HG02870 (cell line): ENCODE measurements at regions not wholly inside any gene's neighbourhood (a gene's known extent, or its start where the extent isn't known, plus 50 kb on each side); places are given as distances from the start of the nearest gene placed in this dataset.

ENCODE experiments used
- ATAC-seq: cut with Tn5 transposase; IDR thresholded peaks from one replicate; pipeline ENCODE4 v1.9.1; 2021; ENCODE audit warnings: mild to moderate bottlenecking, moderate library complexity; ENCODE audit not compliant: unreplicated experiment

- no peak for ATAC-seq
Observed at GRCh38 chr20:22004946-22005345, 299.5 kb downstream of the PAX1 start.

GRCh38 chr20:22003680-22004079, 298.2 kb downstream of the PAX1 start:
- no peak for ATAC-seq

- no peak for ATAC-seq
Observed at GRCh38 chr20:22001886-22002285, 296.4 kb downstream of the PAX1 start.

- no peak for ATAC-seq
Observed at GRCh38 chr20:21995461-21995860, 290.0 kb downstream of the PAX1 start.

- no peak for ATAC-seq
Observed at GRCh38 chr20:21994203-21994602, 288.7 kb downstream of the PAX1 start.

DNA sequence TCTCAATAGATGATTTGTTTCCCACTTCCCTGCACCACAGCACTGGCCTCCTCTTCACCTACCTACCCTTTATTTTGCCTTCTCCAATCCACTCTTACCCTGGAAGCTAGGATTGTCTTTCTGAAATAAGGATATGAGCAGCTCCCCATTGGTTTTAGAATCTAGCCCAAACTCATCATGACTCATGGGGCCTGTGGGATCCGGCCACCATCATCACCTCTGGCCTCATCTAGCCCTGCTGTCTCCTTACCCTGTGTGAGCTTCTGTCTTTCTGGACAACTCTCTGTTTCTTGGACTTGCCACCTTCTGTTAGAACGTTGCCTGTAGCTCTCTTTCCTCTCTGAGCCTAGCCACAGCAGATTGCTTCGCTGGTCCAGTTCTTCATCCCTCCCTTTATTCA, 277.1 kb downstream of the PAX1 start:
- no peak for ATAC-seq

GRCh38 chr20:21981597-21982344, 276.3 kb downstream of the PAX1 start:
- no peak for ATAC-seq

- no peak for ATAC-seq
Observed at GRCh38 chr20:21981179-21981578, 275.7 kb downstream of the PAX1 start.

DNA sequence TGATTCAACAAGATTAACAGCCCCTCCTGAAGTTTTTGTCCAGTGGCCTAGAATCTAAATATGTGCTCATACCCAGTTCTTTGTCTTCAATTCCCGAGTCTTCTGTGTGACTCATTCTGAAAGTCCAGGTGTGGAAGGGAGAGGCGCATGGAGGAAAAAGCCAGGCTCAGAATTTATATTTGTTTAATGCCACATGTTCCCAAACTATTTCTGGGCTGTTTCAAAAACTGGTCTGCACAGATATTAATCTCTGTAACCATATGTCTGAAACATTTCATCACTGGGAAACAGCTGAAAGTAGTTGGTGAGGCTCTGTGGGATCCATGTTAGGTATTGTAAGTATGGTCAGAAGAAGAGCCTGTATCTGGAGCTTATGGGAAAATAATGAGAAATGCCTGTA, 266.0 kb downstream of the PAX1 start:
- no peak for ATAC-seq

- no peak for ATAC-seq
Observed at GRCh38 chr20:21968486-21968885, 263.0 kb downstream of the PAX1 start.

DNA sequence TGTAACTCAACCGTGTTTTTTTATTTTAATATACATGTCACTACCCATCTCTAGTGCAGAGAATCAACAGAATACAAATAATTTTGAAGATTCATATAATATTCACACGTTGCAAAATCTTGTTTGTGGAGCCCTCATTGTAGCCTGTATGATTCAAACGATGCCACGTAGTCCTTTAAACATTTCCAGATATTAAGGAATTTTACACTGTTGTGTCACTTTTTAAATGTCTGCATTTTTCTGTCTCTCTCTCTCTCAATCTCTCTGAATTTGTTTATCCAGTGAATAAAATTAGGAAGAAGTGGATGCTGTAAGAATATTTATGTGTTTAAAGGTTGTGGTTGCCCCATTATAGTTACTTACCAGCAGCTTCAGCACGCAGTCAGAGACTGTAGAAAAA, 262.0 kb downstream of the PAX1 start:
- ATAC-seq = no peak

- ATAC-seq = no peak
Observed at GRCh38 chr20:21956591-21956990, 251.1 kb downstream of the PAX1 start.

GRCh38 chr20:21947406-21947805, 241.9 kb downstream of the PAX1 start:
- no peak for ATAC-seq

GRCh38 chr20:21944227-21944626, 238.8 kb downstream of the PAX1 start:
- ATAC-seq = no peak

- ATAC-seq = no peak
Observed at GRCh38 chr20:21941941-21942805, 236.7 kb downstream of the PAX1 start.

GRCh38 chr20:21936720-21937380, 231.4 kb downstream of the PAX1 start:
- ATAC-seq = no peak

DNA sequence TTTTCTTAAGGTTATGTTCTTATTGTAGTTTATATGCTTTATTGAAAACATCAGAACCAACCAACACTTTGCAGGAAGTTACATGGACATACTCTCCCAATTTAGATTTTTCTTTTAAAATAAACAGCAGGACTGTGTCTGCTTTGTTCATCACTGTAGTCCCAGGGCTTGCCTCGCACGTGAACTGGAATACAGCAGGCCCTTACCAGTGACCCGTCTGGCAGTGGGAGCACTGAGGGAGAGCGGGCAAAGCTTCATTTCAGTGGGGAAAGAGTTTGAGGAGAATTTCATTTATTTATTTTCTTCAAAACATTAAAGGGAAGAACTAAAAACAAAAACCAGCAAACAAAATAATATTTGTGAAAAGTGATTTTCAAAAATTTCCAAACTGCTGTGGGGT, 230.8 kb downstream of the PAX1 start:
- ATAC-seq = no peak

DNA sequence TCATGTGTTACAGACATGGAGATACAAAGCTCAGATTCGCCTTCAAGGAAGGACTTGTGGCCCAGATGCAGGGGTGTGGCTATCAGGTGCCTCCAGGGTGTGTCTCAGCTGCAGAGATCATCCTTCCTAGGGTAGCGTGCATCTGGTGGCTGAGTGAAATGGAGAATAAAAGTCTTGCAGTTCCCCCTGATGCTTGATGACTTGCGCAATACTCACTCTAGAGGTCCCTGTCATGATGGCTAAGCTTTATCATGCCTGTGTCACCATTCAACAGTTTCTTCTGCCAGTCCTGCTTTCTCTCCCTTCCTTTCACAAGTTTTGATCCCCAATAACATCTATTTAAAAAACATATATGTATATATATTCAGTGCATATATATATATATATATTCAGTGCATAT, 228.1 kb downstream of the PAX1 start:
- no peak for ATAC-seq

GRCh38 chr20:21921251-21921650, 215.8 kb downstream of the PAX1 start:
- ATAC-seq = no peak

- no peak for ATAC-seq
Observed at GRCh38 chr20:21920211-21920610, 214.7 kb downstream of the PAX1 start.

DNA sequence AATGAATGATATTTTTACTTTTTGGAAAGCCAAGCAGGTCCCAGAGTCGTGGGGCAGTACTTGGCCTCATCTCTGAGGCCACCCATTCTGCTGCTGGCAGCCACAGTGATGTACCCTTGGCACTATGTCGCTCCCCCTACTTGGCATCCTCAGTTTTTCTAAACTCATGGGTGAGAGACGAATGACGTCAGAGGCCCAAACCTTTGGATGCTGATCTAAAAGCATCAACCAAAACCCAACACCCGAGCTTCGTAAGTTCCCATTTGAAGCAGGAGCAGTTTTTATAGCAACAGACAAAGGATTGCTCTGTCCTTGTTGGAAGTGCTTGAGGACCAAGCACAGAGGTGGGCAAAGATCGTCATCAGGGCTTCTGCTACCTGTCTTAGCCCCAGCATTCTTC, 212.9 kb downstream of the PAX1 start:
- no peak for ATAC-seq

GRCh38 chr20:21902391-21902790, 196.9 kb downstream of the PAX1 start:
- no peak for ATAC-seq
